DOHH2 (cell line): ENCODE measurements at regions not wholly inside any gene's neighbourhood (a gene's known extent, or its start where the extent isn't known, plus 50 kb on each side); places are given as distances from the start of the nearest gene placed in this dataset.

Source experiments
- CTCF ChIP-seq: fragments of 200-600 bp; sonication (generic); IDR thresholded peaks from one replicate; pipeline ENCODE4 v1.5.1; 2014; ENCODE audit warnings: antibody characterized with exemption, mild to moderate bottlenecking, low read depth, low read length; ENCODE audit not compliant: poor library complexity, severe bottlenecking
- EZH2phosphoT487 ChIP-seq: fragments of 200-600 bp; sonication (generic); IDR thresholded peaks from 2 replicates; pipeline ENCODE4 v1.6.1; 2017; ENCODE audit warnings: borderline replicate concordance, mild to moderate bottlenecking, antibody characterized with exemption, low read length, moderate library complexity, mixed read lengths

- TF ChIP-seq CTCF, result no peak
- TF ChIP-seq EZH2phosphoT487, result no peak
Measured at GRCh38 chr9:88635151-88635550, 100.2 kb downstream of the NXNL2 start.
